MM.1S (cell line): ENCODE measurements at regions not wholly inside any gene's neighbourhood (a gene's known extent, or its start where the extent isn't known, plus 50 kb on each side); places are given as distances from the start of the nearest gene placed in this dataset.
A peak's percentile ranks its signal among the peaks of the same experiment; 100 is the strongest.

Source experiments
- DNase-seq: peaks from one replicate; pipeline ENCODE4 v3.0.0-alpha.2; 2015
- H2AFZ ChIP-seq: fragments of 300-600 bp; sonication (generic); 2 replicates; pipeline ENCODE4 v1.6.0; 2016; ENCODE audit warnings: antibody characterized with exemption, low read length
- H3F3A ChIP-seq: fragments of 300-600 bp; sonication (generic); 2 replicates; pipeline ENCODE4 v1.6.1; 2016; ENCODE audit warnings: mild to moderate bottlenecking, antibody characterized with exemption, low read length, moderate library complexity, mixed read lengths; ENCODE audit not compliant: insufficient read depth
- H3K27ac ChIP-seq: fragments of 300-600 bp; sonication (generic); 2 replicates; pipeline ENCODE4 v1.5.1; 2016; ENCODE audit warnings: mild to moderate bottlenecking, low read length
- H3K27me3 ChIP-seq: fragments of 300-600 bp; sonication (generic); replicated peaks from 2 replicates; pipeline ENCODE4 v1.6.0; 2016; ENCODE audit warnings: low read length; ENCODE audit not compliant: insufficient read depth
- H3K36me3 ChIP-seq: fragments of 300-600 bp; sonication (generic); replicated peaks from 2 replicates; pipeline ENCODE4 v1.6.1; 2016; ENCODE audit warnings: mild to moderate bottlenecking, low read length, mixed read lengths; ENCODE audit not compliant: insufficient read depth
- H3K4me1 ChIP-seq: fragments of 300-600 bp; sonication (generic); 2 replicates; pipeline ENCODE4 v1.6.1; 2016; ENCODE audit warnings: low read length, mixed read lengths
- H3K4me2 ChIP-seq: fragments of 300-600 bp; sonication (generic); 2 replicates; pipeline ENCODE4 v1.6.0; 2016; ENCODE audit warnings: low read depth, low read length
- H3K4me3 ChIP-seq: fragments of 300-600 bp; sonication (generic); 2 replicates; pipeline ENCODE4 v1.5.1; 2016; ENCODE audit warnings: low read length, mixed read lengths
- H3K79me2 ChIP-seq: fragments of 300-600 bp; sonication (generic); 2 replicates; pipeline ENCODE4 v1.6.1; 2016; ENCODE audit warnings: mixed run types, low read length, mixed read lengths
- H3K9ac ChIP-seq: fragments of 300-600 bp; sonication (generic); 2 replicates; pipeline ENCODE4 v1.6.1; 2016; ENCODE audit warnings: low read length, mixed read lengths
- H3K9me2 ChIP-seq: fragments of 300-600 bp; sonication (generic); replicated peaks from 2 replicates; pipeline ENCODE4 v1.6.1; 2016; ENCODE audit warnings: mild to moderate bottlenecking, low read length, mixed read lengths; ENCODE audit not compliant: insufficient read depth
- H3K9me3 ChIP-seq: fragments of 300-600 bp; sonication (generic); replicated peaks from 2 replicates; pipeline ENCODE4 v1.6.1; 2016; ENCODE audit warnings: mild to moderate bottlenecking, low read length, mixed read lengths; ENCODE audit not compliant: insufficient read depth
- H4K20me1 ChIP-seq: fragments of 300-600 bp; sonication (generic); 2 replicates; pipeline ENCODE4 v1.6.1; 2016; ENCODE audit warnings: mild to moderate bottlenecking, low read length, moderate library complexity, mixed read lengths; ENCODE audit not compliant: insufficient read depth
- EZH2 ChIP-seq: fragments of 300-600 bp; sonication (generic); optimal IDR thresholded peaks from 2 replicates; pipeline ENCODE3; 2017; ENCODE audit warnings: low read depth, mild to moderate bottlenecking, antibody characterized with exemption, low read length, mixed read lengths
- EZH2phosphoT487 ChIP-seq: fragments of 300-600 bp; sonication (generic); IDR thresholded peaks from 2 replicates; pipeline ENCODE4 v1.6.1; 2018; ENCODE audit warnings: antibody characterized with exemption, low read length
- TF ChIP-seq, protein P1 (sequence below): fragments of 300-600 bp; sonication (generic); IDR thresholded peaks from 2 replicates; pipeline ENCODE4 v1.5.1; 2016; ENCODE audit warnings: antibody characterized with exemption, low read length, mixed read lengths

- no peaks in the 10 kb centered on the region for H3K9me3 ChIP-seq
- no peak overlapping the region for H3K9ac ChIP-seq
- no peak overlapping the region for H3K27ac ChIP-seq
- no peaks in the 10 kb centered on the region for H3F3A ChIP-seq
- TF ChIP-seq EZH2phosphoT487: no peak
- TF ChIP-seq, protein P1, sequence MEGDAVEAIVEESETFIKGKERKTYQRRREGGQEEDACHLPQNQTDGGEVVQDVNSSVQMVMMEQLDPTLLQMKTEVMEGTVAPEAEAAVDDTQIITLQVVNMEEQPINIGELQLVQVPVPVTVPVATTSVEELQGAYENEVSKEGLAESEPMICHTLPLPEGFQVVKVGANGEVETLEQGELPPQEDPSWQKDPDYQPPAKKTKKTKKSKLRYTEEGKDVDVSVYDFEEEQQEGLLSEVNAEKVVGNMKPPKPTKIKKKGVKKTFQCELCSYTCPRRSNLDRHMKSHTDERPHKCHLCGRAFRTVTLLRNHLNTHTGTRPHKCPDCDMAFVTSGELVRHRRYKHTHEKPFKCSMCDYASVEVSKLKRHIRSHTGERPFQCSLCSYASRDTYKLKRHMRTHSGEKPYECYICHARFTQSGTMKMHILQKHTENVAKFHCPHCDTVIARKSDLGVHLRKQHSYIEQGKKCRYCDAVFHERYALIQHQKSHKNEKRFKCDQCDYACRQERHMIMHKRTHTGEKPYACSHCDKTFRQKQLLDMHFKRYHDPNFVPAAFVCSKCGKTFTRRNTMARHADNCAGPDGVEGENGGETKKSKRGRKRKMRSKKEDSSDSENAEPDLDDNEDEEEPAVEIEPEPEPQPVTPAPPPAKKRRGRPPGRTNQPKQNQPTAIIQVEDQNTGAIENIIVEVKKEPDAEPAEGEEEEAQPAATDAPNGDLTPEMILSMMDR: peak; percentile 77
- H3K79me2 ChIP-seq: no peaks in the 10 kb centered on the region
- no peak overlapping the region for H2AFZ ChIP-seq
- no peaks in the 10 kb centered on the region for H3K27me3 ChIP-seq
- DNase-seq: peak; percentile 63
- no peaks in the 10 kb centered on the region for H4K20me1 ChIP-seq
- H3K36me3 ChIP-seq: no peaks in the 10 kb centered on the region
- H3K4me2 ChIP-seq: no peak overlapping the region
- H3K4me3 ChIP-seq: no peak overlapping the region
- H3K4me1 ChIP-seq: no peaks in the 10 kb centered on the region; the same call in 1 of the 2 replicates
- no peaks in the 10 kb centered on the region for H3K9me2 ChIP-seq
Measured at GRCh38 chr2:116510117-116510671, 1304.3 kb upstream of the DDX18 start.

- no peak overlapping the region for H3K9ac ChIP-seq
- no peak overlapping the region for H2AFZ ChIP-seq
Measured at GRCh38 chr2:116511426-116511825, 1303.1 kb upstream of the DDX18 start.

DNA sequence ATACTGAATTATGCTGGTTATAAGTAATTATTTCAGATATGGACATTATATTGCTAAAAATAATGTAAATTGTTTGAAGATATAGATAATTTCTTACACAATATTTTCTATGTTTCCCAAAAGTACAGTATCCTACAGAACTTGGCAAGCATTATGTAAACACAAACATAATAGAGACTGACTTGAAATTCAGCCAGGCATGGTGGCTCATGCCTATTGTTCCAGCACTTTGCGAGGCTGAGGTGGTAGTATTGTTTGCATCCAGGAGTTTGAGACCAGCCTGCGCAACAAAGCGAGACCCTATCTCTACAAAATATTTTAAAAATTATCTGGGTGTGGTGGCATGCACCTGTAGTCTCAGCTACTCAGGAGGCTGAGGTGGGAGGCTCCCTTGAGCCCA is 1300.5 kb upstream of the DDX18 start:
- Histone ChIP-seq H3K27me3 (no peaks in the 10 kb centered on the region), H3K9me2 (no peaks in the 10 kb centered on the region), H3K9me3 (no peaks in the 10 kb centered on the region), H3K4me2 (no peak overlapping the region), H3K4me1 (no peaks in the 10 kb centered on the region; the same call in 1 of the 2 replicates), H4K20me1 (no peaks in the 10 kb centered on the region), H3K79me2 (no peaks in the 10 kb centered on the region), H3F3A (no peaks in the 10 kb centered on the region), H3K4me3 (no peak overlapping the region), H3K9ac (no peak overlapping the region), H3K27ac (no peak overlapping the region), H3K36me3 (no peaks in the 10 kb centered on the region), H2AFZ (no peak overlapping the region)
- DNase-seq: no peak
- TF ChIP-seq, protein P1: no peak
- TF ChIP-seq EZH2 (no peak), EZH2phosphoT487 (no peak)

More at GRCh38 chr2:116511426-116511825, 1303.1 kb upstream of the DDX18 start:
- Histone ChIP-seq H3K27me3 (no peaks in the 10 kb centered on the region), H3K9me3 (no peaks in the 10 kb centered on the region), H3K36me3 (no peaks in the 10 kb centered on the region), H3K79me2 (no peaks in the 10 kb centered on the region), H3K4me2 (no peak overlapping the region), H3K27ac (no peak overlapping the region), H3K9me2 (no peaks in the 10 kb centered on the region), H3K4me1 (no peaks in the 10 kb centered on the region; the same call in 1 of the 2 replicates), H4K20me1 (no peaks in the 10 kb centered on the region), H3F3A (no peaks in the 10 kb centered on the region), H3K4me3 (no peak overlapping the region)
- TF ChIP-seq EZH2 (no peak), EZH2phosphoT487 (no peak)
- no peak for DNase-seq

GRCh38 chr2:116517936-116518335 is 1296.6 kb upstream of the DDX18 start:
- Histone ChIP-seq H3K4me3 (no peak overlapping the region), H3K9me2 (no peaks in the 10 kb centered on the region), H3K9me3 (no peaks in the 10 kb centered on the region), H3K9ac (no peak overlapping the region), H3K4me1 (no peaks in the 10 kb centered on the region), H3K79me2 (no peaks in the 10 kb centered on the region), H3K36me3 (no peaks in the 10 kb centered on the region), H3F3A (no peaks in the 10 kb centered on the region), H4K20me1 (no peaks in the 10 kb centered on the region), H3K27me3 (no peaks in the 10 kb centered on the region), H2AFZ (no peak overlapping the region), H3K4me2 (no peak overlapping the region), H3K27ac (no peak overlapping the region)
- TF ChIP-seq EZH2: no peak
- TF ChIP-seq EZH2phosphoT487: no peak
- TF ChIP-seq, protein P1: no peak
- peak; percentile 7 for DNase-seq
